C4-2B (cell line): ENCODE measurements at regions not wholly inside any gene's neighbourhood (a gene's known extent, or its start where the extent isn't known, plus 50 kb on each side); places are given as distances from the start of the nearest gene placed in this dataset.

Experiments used
- H3K27ac ChIP-seq: fragments of 450-650 bp; 2 replicates; pipeline ENCODE4 v1.5.1; 2017
- ZFX ChIP-seq: fragments of 450-650 bp; IDR thresholded peaks from 2 replicates; pipeline ENCODE4 v1.6.1; 2017
- TF ChIP-seq, protein P1 (sequence below): fragments of 450-650 bp; conservative IDR thresholded peaks from 2 replicates; pipeline ENCODE4 v1.5.1; 2017; ENCODE audit warnings: mild to moderate bottlenecking

DNA sequence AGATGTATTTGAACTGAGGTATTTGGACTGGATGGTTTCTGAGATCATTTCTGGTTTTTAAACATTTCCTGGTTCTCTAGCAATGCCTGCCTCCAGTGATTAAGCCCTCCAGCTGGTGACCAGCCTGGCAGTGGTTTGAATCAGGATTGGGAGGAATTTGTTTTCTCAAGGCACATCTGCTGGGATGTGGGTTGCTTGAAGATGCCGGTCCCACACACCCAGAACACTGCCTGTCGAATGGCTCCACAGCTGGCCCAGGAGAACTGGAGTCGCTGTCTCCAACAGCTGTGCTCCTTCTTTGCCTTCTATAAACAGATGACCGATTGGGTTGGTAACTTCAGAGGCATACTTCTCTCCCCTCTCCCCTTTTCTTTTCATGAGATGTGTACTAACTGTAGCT, 258.0 kb upstream of the DDHD1 start:
- H3K27ac ChIP-seq: no peak overlapping the region
- no peak for TF ChIP-seq ZFX
- TF ChIP-seq, protein P1, sequence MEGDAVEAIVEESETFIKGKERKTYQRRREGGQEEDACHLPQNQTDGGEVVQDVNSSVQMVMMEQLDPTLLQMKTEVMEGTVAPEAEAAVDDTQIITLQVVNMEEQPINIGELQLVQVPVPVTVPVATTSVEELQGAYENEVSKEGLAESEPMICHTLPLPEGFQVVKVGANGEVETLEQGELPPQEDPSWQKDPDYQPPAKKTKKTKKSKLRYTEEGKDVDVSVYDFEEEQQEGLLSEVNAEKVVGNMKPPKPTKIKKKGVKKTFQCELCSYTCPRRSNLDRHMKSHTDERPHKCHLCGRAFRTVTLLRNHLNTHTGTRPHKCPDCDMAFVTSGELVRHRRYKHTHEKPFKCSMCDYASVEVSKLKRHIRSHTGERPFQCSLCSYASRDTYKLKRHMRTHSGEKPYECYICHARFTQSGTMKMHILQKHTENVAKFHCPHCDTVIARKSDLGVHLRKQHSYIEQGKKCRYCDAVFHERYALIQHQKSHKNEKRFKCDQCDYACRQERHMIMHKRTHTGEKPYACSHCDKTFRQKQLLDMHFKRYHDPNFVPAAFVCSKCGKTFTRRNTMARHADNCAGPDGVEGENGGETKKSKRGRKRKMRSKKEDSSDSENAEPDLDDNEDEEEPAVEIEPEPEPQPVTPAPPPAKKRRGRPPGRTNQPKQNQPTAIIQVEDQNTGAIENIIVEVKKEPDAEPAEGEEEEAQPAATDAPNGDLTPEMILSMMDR: no peak

DNA sequence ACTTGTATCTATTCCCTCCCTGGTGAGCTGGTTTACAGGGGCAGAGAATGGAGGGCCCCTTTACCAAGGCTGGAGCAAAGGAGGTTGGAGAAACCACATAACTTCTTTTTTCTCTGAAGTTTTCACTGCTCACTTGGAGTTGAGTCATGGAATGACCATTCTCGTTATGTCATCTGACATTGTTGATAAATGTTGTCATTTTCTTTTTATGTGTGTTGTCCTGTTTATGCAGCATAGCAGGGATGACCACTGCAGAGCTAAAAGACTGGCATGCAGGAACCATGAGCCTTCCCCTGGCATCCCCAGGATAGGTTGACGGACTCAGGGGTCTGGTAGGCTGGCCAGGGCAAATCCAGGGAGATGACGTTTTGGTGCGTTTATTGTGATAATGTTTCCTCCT, 256.8 kb upstream of the DDHD1 start:
- H3K27ac ChIP-seq: no peak overlapping the region
- TF ChIP-seq ZFX: no peak
- TF ChIP-seq, protein P1: no peak

DNA sequence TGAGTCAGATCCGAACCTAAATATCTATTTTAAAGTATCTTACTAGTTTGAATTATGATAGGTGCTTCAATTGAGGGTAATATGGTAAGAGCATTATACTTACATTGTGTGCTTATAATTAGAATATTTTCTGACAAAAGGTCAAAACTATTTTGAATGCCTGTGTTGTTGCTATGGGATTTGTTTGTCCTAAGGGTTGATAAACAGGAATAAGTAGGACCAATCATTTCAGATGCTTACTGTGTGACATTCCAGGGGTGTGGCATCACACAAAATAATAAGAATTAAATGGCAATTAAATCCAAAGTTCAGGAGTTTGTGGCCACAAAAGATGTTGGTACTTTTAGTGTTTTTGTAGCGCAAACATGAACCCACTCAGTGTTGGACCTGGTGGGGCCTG, 256.2 kb upstream of the DDHD1 start:
- no peak for TF ChIP-seq ZFX
- TF ChIP-seq, protein P1: no peak

DNA sequence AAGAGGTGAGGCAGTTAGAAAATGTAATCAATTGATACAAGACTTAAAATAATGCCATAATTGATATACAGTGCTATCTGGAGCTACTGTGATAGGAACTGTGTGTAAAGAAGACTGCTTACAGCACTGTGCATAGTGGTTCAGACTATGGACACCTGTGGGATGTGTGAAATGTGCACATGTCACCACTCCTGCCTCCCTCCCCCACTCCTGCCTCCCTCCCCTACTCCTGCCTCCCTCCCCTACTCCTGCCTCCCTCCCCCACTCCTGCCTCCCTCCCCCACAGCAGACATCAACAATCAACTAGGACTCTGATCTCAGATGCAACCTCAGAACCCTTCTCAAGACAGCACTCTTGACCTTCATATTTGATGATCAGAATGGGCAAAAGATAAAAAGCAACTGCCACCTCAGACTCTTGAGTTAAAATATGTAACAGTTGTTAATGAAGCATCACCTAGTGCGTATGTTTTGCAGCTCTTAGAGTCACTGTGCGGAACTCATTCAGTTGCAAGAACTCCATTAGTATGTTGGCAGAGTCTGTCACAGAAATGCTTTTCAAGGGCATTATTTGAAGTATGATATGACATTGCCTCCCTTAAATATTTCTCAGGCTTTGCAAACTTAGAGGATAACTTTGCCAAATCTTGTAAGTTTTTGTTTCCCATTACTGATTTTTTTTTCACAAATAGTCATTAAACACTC, 255.2 kb upstream of the DDHD1 start:
- no peak for TF ChIP-seq ZFX
- TF ChIP-seq, protein P1: no peak

More for the DNA sequence above, 256.2 kb upstream of the DDHD1 start:
- H3K27ac ChIP-seq: no peak overlapping the region

DNA sequence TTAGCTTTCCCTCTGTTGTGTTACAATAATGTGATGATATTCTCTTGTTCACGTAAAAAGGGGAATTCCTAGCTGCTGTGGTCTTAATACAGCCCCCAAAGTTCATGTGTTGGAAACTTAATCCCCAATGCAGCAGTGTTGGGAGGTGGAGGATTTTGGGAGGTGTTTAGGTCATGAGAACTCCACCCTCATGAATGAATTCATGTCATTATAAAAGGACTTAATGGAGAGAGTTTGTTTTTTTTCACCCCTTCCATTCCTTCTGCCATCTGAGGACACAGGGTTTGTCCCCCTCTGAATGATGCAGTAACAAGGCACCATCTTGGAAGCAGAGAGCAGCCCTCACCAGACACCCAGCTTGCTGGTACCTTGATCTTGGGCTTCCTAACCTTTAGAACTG, 253.4 kb upstream of the DDHD1 start:
- no peak overlapping the region for H3K27ac ChIP-seq
- TF ChIP-seq, protein P1: no peak
- TF ChIP-seq ZFX: no peak

More for the DNA sequence above, 255.2 kb upstream of the DDHD1 start:
- H3K27ac ChIP-seq: no peak overlapping the region

DNA sequence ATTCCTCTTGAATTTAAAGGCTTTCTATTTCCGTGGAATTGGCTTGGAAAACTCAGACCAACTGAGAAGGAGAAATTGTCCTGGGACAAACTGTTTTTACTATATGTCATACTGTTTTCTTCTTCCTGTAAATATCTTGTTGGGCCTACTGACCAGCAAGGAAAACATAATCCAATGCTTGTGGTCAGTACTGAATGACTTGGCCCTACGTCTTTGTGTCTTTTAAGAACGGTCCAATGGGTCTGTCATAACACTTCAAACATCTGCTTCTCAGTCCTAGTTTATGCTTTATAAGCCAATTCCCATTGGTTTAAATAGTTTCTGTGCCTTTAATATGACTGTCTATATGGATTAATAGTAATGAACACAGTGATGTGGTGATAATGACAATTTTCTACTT, 248.5 kb upstream of the DDHD1 start:
- no peak overlapping the region for H3K27ac ChIP-seq
- TF ChIP-seq, protein P1: no peak
- TF ChIP-seq ZFX: no peak

- TF ChIP-seq, protein P1: 0 out of 2 replicates have a peak, but pooled peaks have one; percentile 8
- no peak for TF ChIP-seq ZFX
- H3K27ac ChIP-seq: no peak overlapping the region
These were observed 245.9 kb upstream of the DDHD1 start for GRCh38 chr14:53399057-53399456.
